IMR-90 (cell line): ENCODE measurements at regions not wholly inside any gene's neighbourhood (a gene's known extent, or its start where the extent isn't known, plus 50 kb on each side); places are given as distances from the start of the nearest gene placed in this dataset.

Experiments
- ATAC-seq: fragments of 200-7000 bp; cut with Tn5 transposase; 2 replicates; pipeline ENCODE4 v1.9.1; 2020; ENCODE audit warnings: low read depth, mild to moderate bottlenecking, moderate library complexity
- BruUV-seq: library from RNA; stranded (reverse); fragments of 400-500 nt; replicated peaks from 2 replicates; lab custom pipeline; 2021; lab: Mats Ljungman, UMichigan
- CTCF ChIA-PET: fragments of 300-600 bp; formaldehyde crosslinking; extraction: SDS; loops from one replicate; lab custom pipeline; 2021; ENCODE audit warnings: antibody characterized with exemption; lab: Yijun Ruan, JAX
- POLR2A ChIA-PET: fragments of 300-600 bp; sonication (Branson Sonifier 250); formaldehyde crosslinking; loops from one replicate; lab custom pipeline; 2022; ENCODE audit warnings: antibody characterized with exemption; ENCODE audit not compliant: unreplicated experiment; lab: Charles Lee
- DNase-seq: peaks from one replicate; pipeline ENCODE4 v3.0.0; 2013
- H2AFZ ChIP-seq: replicated peaks from 2 replicates; pipeline ENCODE3; 2013; ENCODE audit warnings: low read length, mild to moderate bottlenecking; ENCODE audit not compliant: poor library complexity
- H2AK5ac ChIP-seq: 2 replicates; pipeline ENCODE4 v1.6.1; 2013; ENCODE audit warnings: low read depth, low read length, inconsistent platforms
- H2AK9ac ChIP-seq: replicated peaks from 2 replicates; pipeline ENCODE3; 2013; ENCODE audit warnings: mild to moderate bottlenecking, low read depth, low read length, moderate library complexity; ENCODE audit not compliant: poor library complexity
- H2BK120ac ChIP-seq: 2 replicates; pipeline ENCODE4 v1.6.1; 2013; ENCODE audit warnings: low read depth, low read length, inconsistent platforms
- H2BK15ac ChIP-seq: 3 replicates; pipeline ENCODE4 v1.6.1; 2013; ENCODE audit warnings: low read depth, low read length, inconsistent platforms
- H2BK20ac ChIP-seq: 2 replicates; pipeline ENCODE4 v1.6.1; 2013; ENCODE audit warnings: low read depth, mild to moderate bottlenecking, inconsistent platforms, low read length, moderate library complexity
- H2BK5ac ChIP-seq: 2 replicates; pipeline ENCODE4 v1.6.1; 2013; ENCODE audit warnings: mild to moderate bottlenecking, low read depth, low read length, inconsistent platforms; ENCODE audit not compliant: poor library complexity, severe bottlenecking
- H3K14ac ChIP-seq: replicated peaks from 2 replicates; pipeline ENCODE4 v1.6.1; 2013; ENCODE audit warnings: low read depth, low read length, inconsistent platforms
- H3K18ac ChIP-seq: 2 replicates; pipeline ENCODE4 v1.6.1; 2013; ENCODE audit warnings: low read depth, low read length, control low read depth
- H3K23ac ChIP-seq: 2 replicates; pipeline ENCODE4 v1.6.1; 2013; ENCODE audit warnings: low read depth, low read length, inconsistent platforms
- H3K27ac ChIP-seq: 2 replicates; pipeline ENCODE4 v1.5.1; 2013; ENCODE audit warnings: mild to moderate bottlenecking, control low read depth, low read length; ENCODE audit not compliant: insufficient read depth
- H3K27me3 ChIP-seq: 2 replicates; pipeline ENCODE4 v1.6.1; 2013; ENCODE audit warnings: low read length; ENCODE audit not compliant: control insufficient read depth, insufficient read depth
- H3K36me3 ChIP-seq: 2 replicates; pipeline ENCODE4 v1.6.1; 2013; ENCODE audit warnings: low read length, mixed read lengths; ENCODE audit not compliant: control insufficient read depth, insufficient read depth
- H3K4ac ChIP-seq: 2 replicates; pipeline ENCODE4 v1.6.1; 2013; ENCODE audit warnings: low read depth, low read length, inconsistent platforms
- H3K4me1 ChIP-seq: 2 replicates; pipeline ENCODE4 v1.6.1; 2013; ENCODE audit warnings: low read length, mixed read lengths; ENCODE audit not compliant: control insufficient read depth, insufficient read depth
- H3K4me2 ChIP-seq: 2 replicates; pipeline ENCODE4 v1.6.1; 2013; ENCODE audit warnings: low read depth, mild to moderate bottlenecking, control low read depth, low read length, moderate library complexity
- H3K4me3 ChIP-seq: 2 replicates; pipeline ENCODE4 v1.5.1; 2013; ENCODE audit warnings: low read depth, mild to moderate bottlenecking, control low read depth, low read length, moderate library complexity; ENCODE audit not compliant: insufficient read depth
- H3K56ac ChIP-seq: 2 replicates; pipeline ENCODE4 v1.6.1; 2013; ENCODE audit warnings: low read length, inconsistent platforms; ENCODE audit not compliant: insufficient read depth; ENCODE audit errors: extremely low read depth
- H3K79me1 ChIP-seq, 2 experiments: 2 replicates each; pipeline ENCODE4 v1.6.1; 2013; ENCODE audit warnings: low read length in 2 of 2, inconsistent platforms in 1 of 2, low read depth in 1 of 2
- H3K9ac ChIP-seq: 2 replicates; pipeline ENCODE4 v1.6.1; 2013; ENCODE audit warnings: low read depth, low read length, control low read depth
- H3K9me1 ChIP-seq: 2 replicates; pipeline ENCODE4 v1.6.1; 2013; ENCODE audit warnings: low read length, inconsistent platforms; ENCODE audit not compliant: insufficient read depth
- H3K9me3 ChIP-seq: 2 replicates; pipeline ENCODE4 v1.6.1; 2013; ENCODE audit warnings: low read length; ENCODE audit not compliant: control insufficient read depth, insufficient read depth
- H4K20me1 ChIP-seq: 2 replicates; pipeline ENCODE4 v1.6.1; 2013; ENCODE audit warnings: low read length, inconsistent platforms; ENCODE audit not compliant: insufficient read depth
- H4K5ac ChIP-seq: 2 replicates; pipeline ENCODE4 v1.6.1; 2013; ENCODE audit warnings: mild to moderate bottlenecking, low read depth, low read length, control low read depth
- H4K8ac ChIP-seq, 2 experiments: 2 replicates each; pipeline ENCODE4 v1.6.1; 2013; ENCODE audit warnings: low read depth in 2 of 2, low read length in 2 of 2, control low read depth in 1 of 2, inconsistent platforms in 1 of 2
- H4K91ac ChIP-seq: 2 replicates; pipeline ENCODE4 v1.6.1; 2013; ENCODE audit warnings: low read depth, low read length, inconsistent platforms; ENCODE audit not compliant: insufficient read depth
- BHLHE40 ChIP-seq: fragments of 150-350 bp; IDR thresholded peaks from 2 replicates; pipeline ENCODE4 v1.6.1; 2016; ENCODE audit warnings: mild to moderate bottlenecking, low read depth, low read length
- CEBPB ChIP-seq: IDR thresholded peaks from 2 replicates; pipeline ENCODE4 v1.6.1; 2012; ENCODE audit warnings: low read depth, low read length, improper control_type of control experiment
- CHD1 ChIP-seq: IDR thresholded peaks from 2 replicates; pipeline ENCODE4 v1.6.1; 2012; ENCODE audit warnings: low read depth, low read length, improper control_type of control experiment
- CTCF ChIP-seq: conservative IDR thresholded peaks from 2 replicates; pipeline ENCODE4 v1.5.1; 2012; ENCODE audit warnings: mild to moderate bottlenecking, low read depth, low read length, improper control_type of control experiment
- ELK1 ChIP-seq: fragments of 150-350 bp; IDR thresholded peaks from 2 replicates; pipeline ENCODE4 v1.6.1; 2016; ENCODE audit warnings: low read depth, mild to moderate bottlenecking, low read length, moderate library complexity, borderline replicate concordance
- FOS ChIP-seq: fragments of 150-350 bp; IDR thresholded peaks from 2 replicates; pipeline ENCODE4 v1.6.1; 2016; ENCODE audit warnings: low read depth, low read length
- MAFK ChIP-seq: IDR thresholded peaks from 2 replicates; pipeline ENCODE4 v1.6.1; 2012; ENCODE audit warnings: low read depth, low read length, improper control_type of control experiment
- MAZ ChIP-seq: IDR thresholded peaks from 2 replicates; pipeline ENCODE4 v1.6.1; 2012; ENCODE audit warnings: low read depth, mild to moderate bottlenecking, low read length, improper control_type of control experiment, moderate library complexity, borderline replicate concordance
- MXI1 ChIP-seq: IDR thresholded peaks from 2 replicates; pipeline ENCODE4 v1.6.1; 2012; ENCODE audit warnings: low read depth, mild to moderate bottlenecking, low read length, moderate library complexity, borderline replicate concordance
- NFE2L2 ChIP-seq: fragments of 150-350 bp; IDR thresholded peaks from 2 replicates; pipeline ENCODE4 v1.6.1; 2016; ENCODE audit warnings: low read depth, mild to moderate bottlenecking, low read length
- POLR2A ChIP-seq: IDR thresholded peaks from 2 replicates; pipeline ENCODE4 v1.6.1; 2012; ENCODE audit warnings: mild to moderate bottlenecking, low read depth, low read length
- RAD21 ChIP-seq: IDR thresholded peaks from 2 replicates; pipeline ENCODE4 v1.6.1; 2012; ENCODE audit warnings: low read length, improper control_type of control experiment
- RCOR1 ChIP-seq: IDR thresholded peaks from 2 replicates; pipeline ENCODE4 v1.6.1; 2012; ENCODE audit warnings: mild to moderate bottlenecking, low read length, improper control_type of control experiment; ENCODE audit not compliant: insufficient replicate concordance
- RFX5 ChIP-seq: IDR thresholded peaks from 2 replicates; pipeline ENCODE4 v1.8.0; 2012; ENCODE audit warnings: low read depth, mild to moderate bottlenecking, low read length, moderate library complexity
- SMC3 ChIP-seq: fragments of 150-350 bp; IDR thresholded peaks from 2 replicates; pipeline ENCODE4 v1.6.1; 2016; ENCODE audit warnings: low read depth, mild to moderate bottlenecking, antibody characterized with exemption, low read length, moderate library complexity
- dilution Hi-C: fragments of 300-500 bp; cut with HindIII; formaldehyde crosslinking; loops from one replicate; pipeline ENCODE4 v1.14.3; 2018; ENCODE audit warnings: low sequenced_read_pairs; ENCODE audit not compliant: unreplicated experiment
- in situ Hi-C: fragments of 300-500 bp; cut with MboI; formaldehyde crosslinking; loops from 3 replicates; pipeline ENCODE4 v1.14.3; 2019; ENCODE audit warnings: low sequenced_read_pairs, inconsistent platforms, mixed read lengths
- intact Hi-C: fragments of 100-400 bp; cut with micrococcal nuclease; formaldehyde crosslinking; loops from 2 replicates; pipeline ENCODE4 v1.10.0; 2022

GRCh38 chr5:125668884-125669283 lies 754.3 kb upstream of the GRAMD2B start:
- CTCF ChIA-PET, result no interaction called here
- H2AK5ac ChIP-seq, result no peak overlapping the region

More at GRCh38 chr5:125668884-125669283, 754.3 kb upstream of the GRAMD2B start:
- H2AK9ac ChIP-seq, result no peak overlapping the region
- H2BK15ac ChIP-seq, result no peak overlapping the region
- no peaks in the 10 kb centered on the region for H3K9me1 ChIP-seq
- H3K14ac ChIP-seq, result no peak overlapping the region
- no peak overlapping the region for H3K56ac ChIP-seq
- no peak overlapping the region for H3K4me2 ChIP-seq
- no peak overlapping the region for H4K91ac ChIP-seq
- no peak overlapping the region for H3K4me3 ChIP-seq
- H3K27me3 ChIP-seq, result peaks cover 3% of the 10 kb centered on the region
- H3K4me1 ChIP-seq, result no peaks in the 10 kb centered on the region
- H3K23ac ChIP-seq, result no peak overlapping the region
- H4K20me1 ChIP-seq, result no peaks in the 10 kb centered on the region
- intact Hi-C loops (no loop called here), dilution Hi-C loops (no loop called here), in situ Hi-C loops (no loop called here)
- no peak for ATAC-seq
- no TSS peak for BruUV-seq
- no peak overlapping the region for H3K4ac ChIP-seq
- no peak overlapping the region for H3K18ac ChIP-seq
- H3K27ac ChIP-seq, result no peak overlapping the region
- no peak overlapping the region for H2BK20ac ChIP-seq
- H4K8ac ChIP-seq, result no peak overlapping the region
- no peak for TF ChIP-seq CEBPB
- no peak for TF ChIP-seq CHD1
- TF ChIP-seq MAZ, result no peak
- no peak for TF ChIP-seq BHLHE40
- no peak for TF ChIP-seq FOS
- TF ChIP-seq CTCF, result no peak
- no peak for TF ChIP-seq NFE2L2
- no peak for TF ChIP-seq RFX5
- TF ChIP-seq MAFK, result no peak
- no peak for TF ChIP-seq POLR2A
- TF ChIP-seq RAD21, result no peak
- TF ChIP-seq MXI1, result no peak
- no peak for TF ChIP-seq RCOR1
- TF ChIP-seq SMC3, result no peak
- no peak for TF ChIP-seq ELK1
- POLR2A ChIA-PET, result no interaction called here
- H3K36me3 ChIP-seq, result no peaks in the 10 kb centered on the region
- no peak overlapping the region for H2AFZ ChIP-seq
- H3K9me3 ChIP-seq, result no peaks in the 10 kb centered on the region
- no peak overlapping the region for H2BK120ac ChIP-seq
- H3K79me1 ChIP-seq, result no peaks in the 10 kb centered on the region
- no peak overlapping the region for H4K5ac ChIP-seq
- no peak overlapping the region for H3K9ac ChIP-seq
- no peak overlapping the region for H2BK5ac ChIP-seq
- no peak for DNase-seq
